WI38 (cell line): ENCODE measurements at regions not wholly inside any gene's neighbourhood (a gene's known extent, or its start where the extent isn't known, plus 50 kb on each side); places are given as distances from the start of the nearest gene placed in this dataset.

ENCODE experiments used
- H3K4me3 ChIP-seq: 2 replicates; pipeline ENCODE4 v1.5.1; 2011; ENCODE audit warnings: low read depth, mild to moderate bottlenecking, control low read depth, low read length
- CTCF ChIP-seq: IDR thresholded peaks from 2 replicates; pipeline ENCODE4 v1.5.1; 2012; ENCODE audit warnings: low read depth, mild to moderate bottlenecking, control low read depth, low read length

- TF ChIP-seq CTCF, result no peak
- no peak overlapping the region for H3K4me3 ChIP-seq
Observed at GRCh38 chr2:6355886-6356761, 509.6 kb downstream of the CMPK2 start.

- TF ChIP-seq CTCF, result no peak
- H3K4me3 ChIP-seq, result no peak overlapping the region
Observed at GRCh38 chr2:6358546-6358945, 507.2 kb downstream of the CMPK2 start.

GRCh38 chr2:6358985-6359384 is 506.7 kb downstream of the CMPK2 start:
- TF ChIP-seq CTCF, result no peak
- H3K4me3 ChIP-seq, result no peak overlapping the region

GRCh38 chr2:6359964-6360363 is 505.7 kb downstream of the CMPK2 start:
- H3K4me3 ChIP-seq, result no peak overlapping the region
- no peak for TF ChIP-seq CTCF

- TF ChIP-seq CTCF, result no peak
- no peak overlapping the region for H3K4me3 ChIP-seq
Observed at GRCh38 chr2:6362671-6363450, 502.8 kb downstream of the CMPK2 start.

GRCh38 chr2:6368281-6368680 is 497.4 kb downstream of the CMPK2 start:
- no peak for TF ChIP-seq CTCF

GRCh38 chr2:6369266-6369665 is 496.4 kb downstream of the CMPK2 start:
- H3K4me3 ChIP-seq, result no peak overlapping the region
- no peak for TF ChIP-seq CTCF

More at GRCh38 chr2:6368281-6368680, 497.4 kb downstream of the CMPK2 start:
- no peak overlapping the region for H3K4me3 ChIP-seq
